MCF 10A (cell line): ENCODE measurements at regions not wholly inside any gene's neighbourhood (a gene's known extent, or its start where the extent isn't known, plus 50 kb on each side); places are given as distances from the start of the nearest gene placed in this dataset.

Experiments used
- BruUV-seq: library from RNA; stranded (reverse); fragments of 400-500 nt; replicated peaks from 2 replicates; lab custom pipeline; 2021; lab: Mats Ljungman, UMichigan
- CTCF ChIA-PET: fragments of 300-600 bp; sonication (Branson Sonifier 250); formaldehyde crosslinking; extraction: SDS; loops from one replicate; lab custom pipeline; 2021; ENCODE audit warnings: antibody characterized with exemption, inconsistent platforms; lab: Yijun Ruan, JAX
- POLR2A ChIA-PET: fragments of 300-600, 350-650 bp; sonication (Branson Sonifier 250); formaldehyde crosslinking; extraction: SDS; loops from one replicate; lab custom pipeline; 2020; ENCODE audit warnings: antibody characterized with exemption, inconsistent platforms; lab: Yijun Ruan, JAX
- DNase-seq: peaks from one replicate; pipeline ENCODE4 v3.0.0-alpha.2; 2018; ENCODE audit not compliant: unreplicated experiment
- H3K27ac Mint-ChIP-seq: one replicate; pipeline ENCODE4 v1.8.0; 2022; ENCODE audit warnings: mild to moderate bottlenecking, low read depth, mixed read lengths; ENCODE audit not compliant: unreplicated experiment
- H3K27me3 Mint-ChIP-seq: one replicate; pipeline ENCODE4 v1.8.0; 2022; ENCODE audit warnings: mixed read lengths; ENCODE audit not compliant: insufficient read depth, unreplicated experiment
- H3K36me3 Mint-ChIP-seq: one replicate; pipeline ENCODE4 v1.8.0; 2022; ENCODE audit warnings: mild to moderate bottlenecking, moderate library complexity, mixed read lengths; ENCODE audit not compliant: insufficient read depth, unreplicated experiment
- H3K4me1 Mint-ChIP-seq: one replicate; pipeline ENCODE4 v1.8.0; 2022; ENCODE audit warnings: mixed read lengths; ENCODE audit not compliant: insufficient read depth, unreplicated experiment
- H3K4me3 Mint-ChIP-seq: one replicate; pipeline ENCODE4 v1.8.0; 2022; ENCODE audit warnings: mild to moderate bottlenecking, moderate library complexity, mixed read lengths; ENCODE audit not compliant: unreplicated experiment
- H3K9me3 Mint-ChIP-seq: one replicate; pipeline ENCODE4 v1.8.0; 2022; ENCODE audit warnings: mixed read lengths; ENCODE audit not compliant: unreplicated experiment
- CTCF ChIP-seq: fragments of 200-600 bp; IDR thresholded peaks from one replicate; pipeline ENCODE4 v1.8.0; 2022; ENCODE audit warnings: antibody characterized with exemption, mild to moderate bottlenecking; ENCODE audit not compliant: unreplicated experiment
- intact Hi-C: fragments of 100-400 bp; cut with micrococcal nuclease; formaldehyde crosslinking; loops from 2 replicates; pipeline ENCODE4 v1.14.1; 2022

GRCh38 chr10:36087006-36088005, 445.2 kb upstream of the FZD8 start:
- H3K4me3 Mint-ChIP-seq: no peak overlapping the region
- H3K27me3 Mint-ChIP-seq: no peaks in the 10 kb centered on the region
- ChIA-PET CTCF (no interaction called here), POLR2A (no interaction called here)
- H3K4me1 Mint-ChIP-seq: no peaks in the 10 kb centered on the region
- intact Hi-C loops: no loop called here
- no TSS peak for BruUV-seq
- peaks cover 2% of the 10 kb centered on the region for H3K9me3 Mint-ChIP-seq
- no peak for DNase-seq
- H3K36me3 Mint-ChIP-seq: no peaks in the 10 kb centered on the region
- no peak for TF ChIP-seq CTCF
- no peak overlapping the region for H3K27ac Mint-ChIP-seq

GRCh38 chr10:36075196-36075595, 433.1 kb upstream of the FZD8 start:
- Mint-ChIP-seq H3K9me3 (peaks cover under 1% of the 10 kb centered on the region), H3K4me1 (peaks cover 6% of the 10 kb centered on the region), H3K27ac (no peak overlapping the region), H3K36me3 (no peaks in the 10 kb centered on the region), H3K4me3 (no peak overlapping the region), H3K27me3 (no peaks in the 10 kb centered on the region)
- BruUV-seq: no TSS peak
- ChIA-PET CTCF (no interaction called here), POLR2A (no interaction called here)
- TF ChIP-seq CTCF: no peak
- intact Hi-C loops: no loop called here
- DNase-seq: no peak

- no peaks in the 10 kb centered on the region for H3K27me3 Mint-ChIP-seq
- H3K9me3 Mint-ChIP-seq: no peaks in the 10 kb centered on the region
- no peaks in the 10 kb centered on the region for H3K36me3 Mint-ChIP-seq
- TF ChIP-seq CTCF: no peak
- BruUV-seq: no TSS peak
- H3K27ac Mint-ChIP-seq: no peak overlapping the region
- CTCF ChIA-PET: interaction anchor here (0.6 kb wide), 1 partner anchor 15 kb away, joined by 3 read pairs; no protein-coding TSS in a partner anchor
- DNase-seq: no peak
- POLR2A ChIA-PET: interaction anchor here (1.3 kb wide), 1 partner anchor 290 kb away, joined by 3 read pairs; no protein-coding TSS in a partner anchor
- intact Hi-C loops: no loop called here
- H3K4me3 Mint-ChIP-seq: no peak overlapping the region
- H3K4me1 Mint-ChIP-seq: peaks cover 6% of the 10 kb centered on the region
These were observed 431.8 kb upstream of the FZD8 start for GRCh38 chr10:36073796-36074345.

GRCh38 chr10:36068542-36068941, 426.4 kb upstream of the FZD8 start:
- BruUV-seq: no TSS peak
- CTCF ChIA-PET: interaction anchor here (0.6 kb wide), 1 partner anchor 788 kb away, joined by 4 read pairs; no protein-coding TSS in a partner anchor
- Mint-ChIP-seq H3K36me3 (no peaks in the 10 kb centered on the region), H3K27ac (no peak overlapping the region), H3K4me1 (peaks cover 6% of the 10 kb centered on the region), H3K9me3 (no peaks in the 10 kb centered on the region), H3K4me3 (no peak overlapping the region), H3K27me3 (no peaks in the 10 kb centered on the region)
- no peak for TF ChIP-seq CTCF
- POLR2A ChIA-PET: interaction anchor here (0.6 kb wide), 1 partner anchor 21 kb away, joined by 3 read pairs; no protein-coding TSS in a partner anchor
- intact Hi-C loops: no loop called here
- no peak for DNase-seq
